GM08714 (cell line): ENCODE measurements at regions not wholly inside any gene's neighbourhood (a gene's known extent, or its start where the extent isn't known, plus 50 kb on each side); places are given as distances from the start of the nearest gene placed in this dataset.

Experiments used
- H3K4me3 ChIP-seq: fragments of 200-500 bp; sonication (Bioruptor generic); 2 replicates; pipeline ENCODE4 v1.5.1; 2014; ENCODE audit warnings: mild to moderate bottlenecking, low read length, inconsistent platforms
- ZNF274 ChIP-seq: IDR thresholded peaks from 2 replicates; pipeline ENCODE4 v1.6.1; 2012; ENCODE audit warnings: mild to moderate bottlenecking, low read depth, low read length

- TF ChIP-seq ZNF274, result no peak
- no peak overlapping the region for H3K4me3 ChIP-seq
Measured at GRCh38 chr1:195462646-195463045, 1145.6 kb downstream of the KCNT2 start.

DNA sequence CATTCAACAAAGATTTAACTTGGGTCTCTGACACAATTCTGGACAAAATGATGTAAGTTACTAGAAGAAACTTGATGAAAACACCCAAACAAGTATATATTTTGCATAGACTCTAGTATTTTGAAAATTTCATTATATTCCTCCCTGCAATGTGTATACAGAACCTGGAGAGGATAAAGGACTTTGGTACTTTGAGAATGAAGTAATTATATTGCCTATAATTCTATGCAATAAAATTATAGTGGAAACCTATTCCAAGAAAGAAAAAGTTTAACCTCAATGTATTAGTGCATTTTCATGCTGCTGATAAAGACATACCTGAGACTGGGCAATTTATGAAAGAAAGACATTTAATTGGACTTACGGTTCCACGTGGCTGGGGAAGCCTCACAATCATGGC lies 1146.1 kb downstream of the KCNT2 start:
- no peak for TF ChIP-seq ZNF274

GRCh38 chr1:195458365-195458764 lies 1149.9 kb downstream of the KCNT2 start:
- TF ChIP-seq ZNF274, result no peak
- no peak overlapping the region for H3K4me3 ChIP-seq

More for the DNA sequence above, 1146.1 kb downstream of the KCNT2 start:
- H3K4me3 ChIP-seq, result no peak overlapping the region

- no peak for TF ChIP-seq ZNF274
- H3K4me3 ChIP-seq, result no peak overlapping the region
Measured at GRCh38 chr1:195450794-195451193, 1157.4 kb downstream of the KCNT2 start.

DNA sequence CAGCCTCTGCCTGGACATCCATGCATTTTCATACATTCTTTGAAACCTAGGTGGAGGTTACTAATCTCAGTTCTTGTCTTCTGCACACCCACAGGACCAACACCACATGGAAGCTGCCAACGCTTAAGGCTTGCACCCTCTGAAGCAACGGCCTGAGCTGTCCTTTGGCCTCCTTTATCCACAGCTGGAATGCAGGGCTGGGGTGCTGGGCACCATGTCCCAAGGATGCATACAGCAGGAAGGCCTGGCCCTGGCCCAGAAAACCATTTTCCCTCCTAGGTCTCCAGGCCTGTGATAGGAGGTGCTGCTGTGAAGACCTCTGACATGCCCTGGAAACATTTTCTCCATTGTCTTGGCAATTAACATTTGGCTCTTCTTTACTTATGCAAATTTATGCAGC lies 1168.6 kb downstream of the KCNT2 start:
- TF ChIP-seq ZNF274, result no peak
- no peak overlapping the region for H3K4me3 ChIP-seq

DNA sequence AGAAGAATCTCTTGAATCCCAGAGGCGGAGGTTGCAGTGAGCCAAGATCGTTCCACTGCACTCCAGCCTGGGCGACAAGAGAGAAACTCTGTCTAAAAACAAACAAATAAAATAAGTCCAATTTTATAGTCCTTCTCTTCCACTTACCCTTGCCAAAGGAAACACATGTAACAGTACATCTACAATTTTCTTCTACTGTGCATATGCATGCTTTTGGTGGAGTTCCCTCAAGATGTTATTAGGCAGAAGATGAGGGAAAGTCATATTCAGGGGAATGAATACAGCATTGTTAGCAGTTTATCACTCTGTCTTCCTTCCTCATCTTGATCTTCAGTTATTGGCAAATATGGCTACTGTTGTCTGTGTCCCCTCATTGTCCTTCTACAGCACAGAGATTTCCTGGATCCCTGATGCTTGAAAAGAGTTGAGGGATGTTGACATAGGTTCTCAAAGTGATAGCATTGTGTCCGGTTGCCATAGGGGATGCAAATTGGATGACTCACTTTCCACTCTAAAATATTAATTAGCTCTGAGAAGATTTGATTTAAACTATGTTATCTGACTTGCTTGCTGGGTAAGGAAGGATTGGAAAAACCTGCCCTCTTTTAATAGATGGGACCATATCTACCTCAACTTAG lies 1173.6 kb downstream of the KCNT2 start:
- no peak for TF ChIP-seq ZNF274
- H3K4me3 ChIP-seq, result no peak overlapping the region

DNA sequence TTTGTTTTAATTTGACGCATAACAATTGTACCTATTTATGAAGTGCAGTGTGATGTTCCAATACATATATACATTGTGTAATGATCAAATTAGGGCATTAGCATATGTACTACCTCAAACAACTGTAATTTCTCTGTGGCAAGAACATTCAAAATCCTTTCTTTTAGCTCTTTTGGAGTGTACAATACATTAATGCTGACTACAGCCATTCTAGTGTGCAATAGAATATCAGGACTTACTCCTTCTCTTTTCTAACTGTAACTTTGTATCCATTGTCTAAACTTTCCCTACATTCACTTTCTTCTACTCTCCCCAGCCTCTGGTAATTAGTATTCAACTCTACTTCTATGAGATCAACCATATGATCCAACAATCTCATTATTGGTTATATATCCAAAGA lies 1177.4 kb downstream of the KCNT2 start:
- no peak for TF ChIP-seq ZNF274
- H3K4me3 ChIP-seq, result no peak overlapping the region

DNA sequence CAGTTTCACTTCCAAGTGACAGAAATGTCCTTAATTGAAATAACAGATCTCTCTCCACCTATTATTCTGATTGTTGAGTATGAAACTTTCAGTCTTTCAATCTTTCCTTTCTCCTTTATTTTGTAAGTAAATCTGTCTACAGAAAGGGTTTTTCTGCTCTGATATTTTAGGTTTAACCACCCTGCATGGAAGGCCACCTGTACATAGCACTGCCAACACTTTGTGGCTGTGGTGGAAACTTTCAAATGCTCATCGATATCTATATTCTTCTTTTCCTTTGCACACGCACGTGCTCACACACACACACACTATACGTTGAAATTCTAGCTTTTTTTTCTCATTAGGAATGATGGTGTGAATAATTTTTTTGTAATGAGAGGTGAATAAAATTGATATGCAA lies 1179.3 kb downstream of the KCNT2 start:
- TF ChIP-seq ZNF274, result no peak

GRCh38 chr1:195415584-195415983 lies 1192.7 kb downstream of the KCNT2 start:
- TF ChIP-seq ZNF274, result no peak
- H3K4me3 ChIP-seq, result no peak overlapping the region

More for the DNA sequence above, 1179.3 kb downstream of the KCNT2 start:
- no peak overlapping the region for H3K4me3 ChIP-seq

DNA sequence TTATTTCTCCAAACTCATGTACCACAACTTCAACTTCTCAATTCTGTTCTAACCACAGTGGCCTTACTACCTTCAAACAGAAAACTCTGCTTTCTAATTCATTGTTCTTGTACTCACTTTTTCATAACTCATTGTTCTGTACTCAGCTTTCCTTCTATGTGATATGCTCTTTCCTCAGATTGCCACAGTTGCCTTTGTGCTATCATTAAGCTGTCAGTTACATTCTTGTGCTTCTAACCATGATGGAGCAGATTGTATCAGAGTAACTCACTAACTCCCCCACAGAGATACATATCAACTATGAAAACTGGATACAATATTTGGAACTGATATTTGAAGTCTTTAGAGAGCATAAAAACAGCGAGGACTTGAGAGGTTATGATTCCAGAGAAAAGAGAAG lies 1213.7 kb downstream of the KCNT2 start:
- no peak overlapping the region for H3K4me3 ChIP-seq
- no peak for TF ChIP-seq ZNF274

- H3K4me3 ChIP-seq, result no peak overlapping the region
- no peak for TF ChIP-seq ZNF274
Measured at GRCh38 chr1:195376190-195376589, 1232.0 kb downstream of the KCNT2 start.

DNA sequence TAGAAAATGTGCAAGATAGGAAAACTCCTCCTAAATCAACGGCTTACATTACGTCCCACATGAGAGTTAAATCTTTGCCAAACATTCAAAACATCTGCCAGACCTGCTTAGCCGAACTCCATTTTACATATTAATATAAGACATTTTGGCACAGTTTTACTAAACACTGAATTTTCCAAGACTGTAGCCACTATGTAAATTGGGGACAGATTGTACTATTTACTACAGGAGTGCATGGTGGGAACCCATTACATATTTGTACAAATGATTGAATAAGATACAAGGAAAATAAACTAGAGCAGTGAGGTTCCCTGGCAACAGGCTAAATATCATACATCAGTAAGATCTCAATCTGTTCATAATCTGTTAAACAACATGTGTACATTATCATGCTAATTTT lies 1234.4 kb downstream of the KCNT2 start:
- no peak overlapping the region for H3K4me3 ChIP-seq
- no peak for TF ChIP-seq ZNF274

- TF ChIP-seq ZNF274, result no peak
- no peak overlapping the region for H3K4me3 ChIP-seq
Measured at GRCh38 chr1:195345149-195345548, 1263.1 kb downstream of the KCNT2 start.

GRCh38 chr1:195337646-195338045 lies 1270.6 kb downstream of the KCNT2 start:
- H3K4me3 ChIP-seq, result no peak overlapping the region
- TF ChIP-seq ZNF274, result no peak

DNA sequence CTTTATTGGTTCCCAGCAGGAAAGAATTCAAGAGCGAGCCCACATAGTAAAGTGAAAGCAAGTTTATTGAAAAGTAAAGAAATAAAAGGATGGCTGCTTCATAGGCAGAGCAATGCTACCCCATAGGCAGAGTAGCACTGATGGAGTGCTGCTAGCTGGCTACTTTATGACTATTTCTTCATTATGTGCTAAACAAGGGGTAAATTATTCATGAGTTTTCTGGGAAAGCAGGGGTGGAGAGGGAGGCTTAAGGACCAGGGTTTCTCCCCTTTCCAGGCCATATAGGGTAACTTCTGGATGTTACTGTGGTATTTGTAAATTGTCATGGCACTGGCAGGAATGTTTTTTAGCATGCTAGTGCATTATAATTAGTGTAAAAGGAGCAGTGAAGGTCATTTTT lies 1271.4 kb downstream of the KCNT2 start:
- no peak overlapping the region for H3K4me3 ChIP-seq
- no peak for TF ChIP-seq ZNF274

GRCh38 chr1:195335541-195335940 lies 1272.7 kb downstream of the KCNT2 start:
- H3K4me3 ChIP-seq, result no peak overlapping the region
- TF ChIP-seq ZNF274, result no peak
